GM23248 (cell line): ENCODE measurements at regions not wholly inside any gene's neighbourhood (a gene's known extent, or its start where the extent isn't known, plus 50 kb on each side); places are given as distances from the start of the nearest gene placed in this dataset.

Experiments used
- EZH2 ChIP-seq: fragments of 200-600 bp; sonication (generic); IDR thresholded peaks from 2 replicates; pipeline ENCODE4 v1.6.1; 2018; ENCODE audit warnings: antibody characterized with exemption, mild to moderate bottlenecking; ENCODE audit not compliant: insufficient read depth, poor library complexity, severe bottlenecking
- EZH2phosphoT487 ChIP-seq: fragments of 200-600 bp; sonication (generic); IDR thresholded peaks from 2 replicates; pipeline ENCODE4 v1.6.1; 2018; ENCODE audit warnings: antibody characterized with exemption, moderate library complexity, mild to moderate bottlenecking, low read depth; ENCODE audit not compliant: insufficient read depth

DNA sequence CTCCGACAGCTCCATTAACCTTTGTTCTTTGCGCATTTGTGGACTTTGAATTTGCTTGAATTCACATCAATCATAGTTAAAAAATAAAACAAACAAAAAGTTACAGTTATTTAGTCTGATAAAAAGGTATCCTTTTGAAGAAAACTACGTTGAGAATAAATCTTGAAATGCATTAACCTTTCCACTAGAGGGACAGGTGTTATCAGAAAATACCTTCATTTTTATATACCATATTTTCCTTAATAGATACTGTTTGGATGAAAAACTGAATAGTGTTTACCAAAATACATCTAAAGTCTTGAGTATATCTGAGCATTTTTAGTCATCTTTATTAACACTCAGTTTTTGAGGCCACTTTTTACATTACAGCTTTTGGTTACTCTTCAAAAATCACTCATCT lies 371.9 kb downstream of the ZWINT start:
- TF ChIP-seq EZH2: no peak
- no peak for TF ChIP-seq EZH2phosphoT487
